Keratinocyte (primary cell): ENCODE measurements at regions not wholly inside any gene's neighbourhood (a gene's known extent, or its start where the extent isn't known, plus 50 kb on each side); places are given as distances from the start of the nearest gene placed in this dataset.

Experiments
- DNase-seq: peaks from one replicate; pipeline ENCODE4 v3.0.0-alpha.2; 2011; ENCODE audit warnings: low read depth, missing footprints, low spot score
- FAIRE-seq: peaks from 2 replicates; lab custom pipeline; 2011; peaks lifted over from hg19 to GRCh38; lab: Jason Lieb, UNC
- H2AFZ ChIP-seq: 2 replicates; pipeline ENCODE4 v1.6.0; 2012; ENCODE audit warnings: low read length, control low read depth, inconsistent platforms; ENCODE audit not compliant: control insufficient read depth
- H3K27ac ChIP-seq: 2 replicates; pipeline ENCODE4 v1.5.1; 2011; ENCODE audit warnings: low read length; ENCODE audit not compliant: control insufficient read depth, insufficient read depth
- H3K27me3 ChIP-seq: 3 replicates; pipeline ENCODE4 v1.6.0; 2011; ENCODE audit warnings: low read length; ENCODE audit not compliant: control insufficient read depth, insufficient read depth; ENCODE audit errors: extremely low read depth
- H3K36me3 ChIP-seq, 2 experiments: 2 replicates in 1 of 2; 3 replicates in 1 of 2; pipeline ENCODE4 v1.5.1; 2011; ENCODE audit warnings: low read length in 2 of 2, mild to moderate bottlenecking in 1 of 2; ENCODE audit not compliant: control insufficient read depth in 2 of 2, insufficient read depth in 2 of 2; ENCODE audit errors: extremely low read depth in 1 of 2
- H3K4me1 ChIP-seq: 3 replicates; pipeline ENCODE4 v1.5.1; 2011; ENCODE audit warnings: low read length; ENCODE audit not compliant: control insufficient read depth, insufficient read depth; ENCODE audit errors: extremely low read depth
- H3K4me2 ChIP-seq: 3 replicates; pipeline ENCODE4 v1.6.0; 2011; ENCODE audit warnings: low read depth, low read length; ENCODE audit not compliant: control insufficient read depth, insufficient read depth; ENCODE audit errors: extremely low read depth
- H3K4me3 ChIP-seq, 3 experiments: fragments of 200-600 bp in 1 of 3; sonication (generic) in 1 of 3; 2 replicates in 2 of 3; 3 replicates in 1 of 3; pipeline ENCODE4 v1.5.1; 2011 to 2016; ENCODE audit warnings: low read length in 3 of 3, mild to moderate bottlenecking in 3 of 3, control low read depth in 2 of 3, inconsistent platforms in 1 of 3, low read depth in 1 of 3, mixed read lengths in 1 of 3, mixed run types in 1 of 3, moderate library complexity in 1 of 3; ENCODE audit not compliant: control insufficient read depth in 2 of 3, insufficient read depth in 2 of 3; ENCODE audit errors: extremely low read depth in 1 of 3
- H3K79me2 ChIP-seq: 2 replicates; pipeline ENCODE4 v1.6.0; 2012; ENCODE audit warnings: low read length; ENCODE audit not compliant: control insufficient read depth, insufficient read depth
- H3K9ac ChIP-seq: 3 replicates; pipeline ENCODE4 v1.6.0; 2011; ENCODE audit warnings: low read length; ENCODE audit not compliant: control insufficient read depth, insufficient read depth; ENCODE audit errors: extremely low read depth
- H3K9me1 ChIP-seq: 3 replicates; pipeline ENCODE4 v1.6.0; 2011; ENCODE audit warnings: low read length; ENCODE audit not compliant: control insufficient read depth, insufficient read depth; ENCODE audit errors: extremely low read depth
- H3K9me3 ChIP-seq: 2 replicates; pipeline ENCODE4 v1.5.1; 2012; ENCODE audit warnings: low read depth, low read length; ENCODE audit not compliant: control insufficient read depth
- H4K20me1 ChIP-seq: 3 replicates; pipeline ENCODE4 v1.6.0; 2011; ENCODE audit warnings: low read length; ENCODE audit not compliant: control insufficient read depth, insufficient read depth; ENCODE audit errors: extremely low read depth
- CTCF ChIP-seq, 3 experiments: IDR thresholded peaks in 1 of 3; conservative IDR thresholded peaks in 1 of 3; optimal IDR thresholded peaks in 1 of 3; 2 replicates in 2 of 3; 3 replicates in 1 of 3; pipeline versions ENCODE3 to v1.5.1; 2011; ENCODE audit warnings: low read length in 3 of 3, mild to moderate bottlenecking in 3 of 3, moderate library complexity in 2 of 3, control low read depth in 1 of 3, inconsistent platforms in 1 of 3; ENCODE audit not compliant: insufficient read depth in 2 of 3; ENCODE audit errors: extremely low read depth in 1 of 3
- EZH2 ChIP-seq: IDR thresholded peaks from one replicate; pipeline ENCODE4 v1.6.1; 2012; ENCODE audit warnings: inconsistent platforms, mild to moderate bottlenecking, low read length, moderate library complexity
- dilution Hi-C: fragments of 300-500 bp; cut with MboI; formaldehyde crosslinking; loops from one replicate; pipeline ENCODE4 v1.7.0; 2020; ENCODE audit warnings: low sequenced_read_pairs; ENCODE audit not compliant: extremely low pct_ligation_motif_present

- H3K9me1 ChIP-seq: no peaks in the 10 kb centered on the region
- H3K9ac ChIP-seq: no peak overlapping the region
- no peak overlapping the region for H3K4me2 ChIP-seq
- TF ChIP-seq CTCF (optimal IDR thresholded peaks at IDR 0.05 in 1 of 3, IDR thresholded peaks at IDR 0.05 in 1 of 3, conservative IDR thresholded peaks at IDR 0.05 in 1 of 3; ENCODE audit: extremely low read depth in 1 of 3, insufficient read depth in 2 of 3, low read length in 3 of 3): no peak
- no peak for TF ChIP-seq EZH2
- no peak overlapping the region for H2AFZ ChIP-seq
- FAIRE-seq (no peak), DNase-seq (no peak)
- no peaks in the 10 kb centered on the region for H3K36me3 ChIP-seq
- H3K27ac ChIP-seq: no peak overlapping the region
- no peaks in the 10 kb centered on the region for H3K79me2 ChIP-seq
- H3K4me3 ChIP-seq: no peak overlapping the region
- no peaks in the 10 kb centered on the region for H3K9me3 ChIP-seq
- H3K27me3 ChIP-seq: no peaks in the 10 kb centered on the region
- H4K20me1 ChIP-seq: no peaks in the 10 kb centered on the region
- dilution Hi-C loops: no loop called here
- no peaks in the 10 kb centered on the region for H3K4me1 ChIP-seq
Observed at GRCh38 chr4:53863736-53864365, 200.6 kb downstream of the CHIC2 start.

- no peaks in the 10 kb centered on the region for H4K20me1 ChIP-seq
- no peak for FAIRE-seq
- no peak overlapping the region for H2AFZ ChIP-seq
- H3K4me1 ChIP-seq: no peaks in the 10 kb centered on the region
- H3K79me2 ChIP-seq: no peaks in the 10 kb centered on the region
- H3K9me3 ChIP-seq: no peaks in the 10 kb centered on the region
- no peak overlapping the region for H3K27ac ChIP-seq
- H3K27me3 ChIP-seq: no peaks in the 10 kb centered on the region
- H3K36me3 ChIP-seq: no peaks in the 10 kb centered on the region
- no peak for DNase-seq
- no peak overlapping the region for H3K9ac ChIP-seq
- dilution Hi-C loops: no loop called here
- H3K4me3 ChIP-seq: no peak overlapping the region
- TF ChIP-seq CTCF (optimal IDR thresholded peaks at IDR 0.05 in 1 of 3, IDR thresholded peaks at IDR 0.05 in 1 of 3, conservative IDR thresholded peaks at IDR 0.05 in 1 of 3; ENCODE audit: extremely low read depth in 1 of 3, insufficient read depth in 2 of 3, low read length in 3 of 3): no peak
- TF ChIP-seq EZH2: no peak
- H3K4me2 ChIP-seq: no peak overlapping the region
- H3K9me1 ChIP-seq: no peaks in the 10 kb centered on the region
Observed at GRCh38 chr4:53863158-53863557, 201.2 kb downstream of the CHIC2 start.
